Kidney capillary endothelial cell (primary cell): ENCODE measurements at regions not wholly inside any gene's neighbourhood (a gene's known extent, or its start where the extent isn't known, plus 50 kb on each side); places are given as distances from the start of the nearest gene placed in this dataset.

Experiments
- DNase-seq: peaks from one replicate; pipeline ENCODE4 v3.0.0-alpha.2; 2018; ENCODE audit warnings: low spot score

DNA sequence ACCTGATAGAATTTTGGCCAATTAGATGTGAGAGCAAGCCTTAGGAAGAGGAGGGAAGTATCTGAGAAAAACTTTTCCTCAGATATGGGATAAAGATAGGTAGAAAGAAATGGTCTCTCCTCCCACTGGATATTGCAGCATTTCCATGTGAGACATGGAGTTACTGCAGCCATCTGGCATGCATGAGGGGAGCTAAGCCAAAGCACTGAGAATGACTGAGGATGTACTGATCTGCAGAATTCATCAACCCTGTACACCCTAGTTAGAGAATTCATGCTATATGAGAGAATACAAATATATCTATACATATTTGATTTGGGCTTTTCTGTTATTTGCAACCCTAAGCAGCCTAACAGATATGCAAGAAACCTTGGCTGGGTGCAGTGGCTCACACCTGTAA, 52.5 kb upstream of the RPL34 start:
- DNase-seq = no peak

DNA sequence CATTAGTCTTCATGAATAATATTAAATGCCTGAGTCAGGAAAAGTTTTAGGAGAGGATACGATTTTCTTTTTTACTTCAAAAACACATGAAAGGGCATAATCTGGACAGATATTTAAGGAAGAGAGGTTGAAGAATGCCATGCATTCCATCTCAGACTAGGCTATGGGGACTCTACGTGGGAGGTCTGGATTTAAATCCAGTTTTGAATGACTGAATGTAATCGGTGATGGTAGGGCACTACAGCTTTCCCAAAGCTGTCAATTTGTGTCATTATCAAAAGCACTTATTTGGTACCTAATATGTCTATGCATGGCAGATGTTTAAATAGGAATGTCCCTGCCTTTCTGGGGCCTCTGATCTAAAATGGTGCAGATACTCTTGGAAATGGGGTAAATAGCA, 59.3 kb upstream of the RPL34 start:
- no peak for DNase-seq

DNA sequence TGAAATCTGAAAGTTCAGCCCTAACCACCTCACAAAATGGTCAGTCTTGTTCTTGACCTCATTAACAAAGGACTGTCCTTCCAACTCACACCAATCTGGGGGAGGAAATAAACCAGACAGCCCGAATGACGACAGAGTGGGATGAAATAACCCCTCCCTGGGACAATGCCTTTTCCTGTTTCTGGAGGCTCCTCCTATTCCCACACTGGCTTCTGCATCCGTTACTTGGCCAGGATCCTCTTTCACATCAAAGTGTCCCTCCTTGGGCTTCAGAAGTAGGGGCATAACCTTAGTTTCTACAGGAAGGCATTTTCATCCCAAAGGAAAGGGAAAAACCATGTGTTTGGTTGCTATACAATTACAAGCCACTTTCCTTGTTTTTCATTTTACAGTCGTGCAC, 59.8 kb upstream of the RPL34 start:
- DNase-seq = peak; percentile 89

DNA sequence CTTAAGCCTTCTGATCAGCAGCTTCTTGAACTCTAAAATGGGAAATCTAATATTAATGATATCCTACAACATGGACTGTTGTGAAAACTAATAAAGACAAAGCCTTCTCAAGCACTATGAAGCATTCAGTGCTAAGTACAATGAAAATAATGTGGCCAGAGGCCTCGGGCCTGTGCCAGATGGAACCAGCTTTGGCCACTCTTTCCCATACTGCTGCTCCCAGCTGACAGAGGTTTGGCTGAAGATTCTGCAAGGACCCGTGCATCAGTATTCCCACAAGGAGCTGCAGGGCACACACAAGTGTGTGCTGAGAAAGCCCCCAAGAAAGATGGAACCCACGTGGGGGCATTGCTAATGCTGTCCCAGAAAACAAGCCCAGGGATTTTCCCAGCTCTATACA, 60.5 kb upstream of the RPL34 start:
- no peak for DNase-seq

DNA sequence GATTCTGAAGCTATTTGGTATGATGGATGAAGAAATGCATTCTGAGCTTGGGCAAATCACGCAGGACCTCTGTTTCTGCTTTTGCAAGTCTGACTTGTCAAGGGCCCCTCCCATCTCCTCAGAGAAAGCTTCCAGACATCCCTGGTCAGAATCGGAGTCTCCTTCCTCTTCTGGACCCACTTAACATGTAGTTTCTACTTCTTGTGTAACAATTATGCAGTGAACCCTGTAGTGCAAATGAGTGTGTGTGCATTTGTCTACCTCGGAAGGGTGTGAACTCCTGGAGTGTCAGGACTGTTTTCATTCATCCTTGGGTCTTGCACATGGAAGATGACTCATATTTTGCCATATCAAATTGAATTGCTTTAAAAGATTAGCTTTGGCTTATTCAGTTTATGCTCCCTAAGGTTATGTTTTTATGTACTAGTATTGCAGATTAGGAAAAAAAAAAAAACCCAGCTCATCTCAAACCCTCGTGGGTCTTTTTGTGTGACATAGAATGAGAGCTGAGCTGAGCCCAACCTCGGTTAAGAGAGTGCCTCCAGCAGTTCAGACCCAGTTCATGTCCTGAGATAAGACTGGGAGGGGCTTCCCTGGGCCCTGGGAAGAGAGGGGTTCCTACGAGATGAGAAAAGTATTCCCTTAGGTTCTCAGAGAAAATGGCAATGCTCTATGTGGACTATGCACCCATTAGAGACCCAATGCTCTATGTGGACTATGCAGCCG, 61.1 kb upstream of the RPL34 start:
- DNase-seq = peak; percentile 12

DNA sequence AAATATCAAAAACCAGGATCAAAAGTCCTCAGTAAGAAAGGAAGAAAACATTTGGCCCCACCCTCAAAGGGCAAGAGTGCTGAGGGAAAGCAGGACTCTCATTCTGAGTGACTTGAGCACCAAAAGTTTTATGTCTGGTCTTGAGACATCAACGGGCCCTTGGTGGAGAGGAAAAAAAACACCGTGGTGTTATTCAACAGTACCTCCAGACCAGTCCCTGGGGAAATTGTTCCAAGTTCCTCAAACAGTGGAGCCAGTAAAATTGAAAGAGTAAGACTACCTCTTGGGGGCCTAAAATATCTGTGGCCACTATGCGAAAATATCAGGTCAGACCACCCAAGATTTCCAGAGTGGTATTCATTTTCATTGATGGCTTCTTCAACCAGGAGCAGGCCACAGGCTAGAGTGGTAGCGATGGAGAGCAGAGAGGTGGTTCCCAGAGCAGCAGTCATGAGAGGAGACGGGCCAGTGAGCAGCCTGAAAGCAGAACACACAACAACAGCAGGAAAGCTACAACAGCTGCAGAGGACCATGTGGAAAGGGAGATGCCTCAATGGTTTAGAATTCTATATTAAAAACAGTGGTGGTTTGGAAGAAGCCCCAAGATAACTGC, 63.7 kb upstream of the RPL34 start:
- DNase-seq = no peak

DNA sequence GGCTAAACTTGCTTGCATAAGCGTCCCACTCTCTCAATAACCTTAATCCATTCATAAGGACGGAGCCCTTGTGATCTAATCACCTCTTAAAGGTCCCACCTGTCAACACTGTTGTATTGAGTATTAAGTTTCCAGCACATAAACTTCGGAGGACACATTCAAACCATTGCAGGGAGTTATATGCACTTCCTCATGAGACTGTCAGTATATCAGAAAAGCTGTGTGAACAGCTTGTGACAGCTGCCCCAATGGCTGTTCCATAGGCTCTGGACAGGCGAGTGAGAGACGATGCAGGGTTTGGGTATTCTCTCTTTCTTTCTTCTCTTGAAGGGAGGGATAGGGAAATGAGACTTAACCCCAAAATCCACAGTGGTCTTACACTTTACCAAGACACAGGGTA, 64.2 kb upstream of the RPL34 start:
- DNase-seq = no peak

DNA sequence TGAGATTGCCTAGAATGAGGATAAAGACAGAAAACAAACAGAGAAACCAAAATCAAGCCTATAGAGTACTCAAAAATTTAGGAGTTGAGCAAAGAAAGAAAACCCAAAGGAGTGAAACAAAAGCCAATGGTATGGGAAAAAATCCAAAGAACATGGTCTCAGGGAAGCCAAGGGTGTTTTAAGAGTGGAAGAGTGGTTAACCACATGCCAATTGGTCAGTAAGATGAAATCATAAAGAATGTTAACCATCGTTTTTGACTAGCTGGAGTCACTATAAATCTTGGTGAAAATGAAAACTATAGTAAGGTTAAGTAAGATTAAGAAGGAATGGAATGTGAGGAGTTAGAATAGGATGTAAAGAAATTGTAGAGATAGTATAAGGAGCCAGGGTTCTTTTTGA, 64.7 kb upstream of the RPL34 start:
- DNase-seq = no peak

DNA sequence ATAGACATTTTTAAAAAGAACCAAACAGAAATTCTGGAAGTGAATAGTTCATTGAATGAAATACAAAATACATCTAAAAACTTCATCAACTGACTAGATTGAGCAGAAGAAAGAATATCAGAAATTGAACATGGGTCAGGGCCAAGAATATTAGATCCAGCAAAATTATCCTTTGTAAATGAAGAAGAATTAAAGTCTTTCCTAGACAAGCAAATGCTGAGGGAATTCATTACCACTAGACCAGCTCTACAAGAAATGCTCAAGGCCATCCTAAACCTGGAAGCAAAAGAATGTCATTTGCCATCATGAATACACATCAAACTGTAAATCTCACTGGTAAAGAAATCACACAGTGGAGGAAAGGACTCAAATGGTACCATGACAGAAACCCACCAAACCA, 72.7 kb upstream of the RPL34 start:
- no peak for DNase-seq

DNA sequence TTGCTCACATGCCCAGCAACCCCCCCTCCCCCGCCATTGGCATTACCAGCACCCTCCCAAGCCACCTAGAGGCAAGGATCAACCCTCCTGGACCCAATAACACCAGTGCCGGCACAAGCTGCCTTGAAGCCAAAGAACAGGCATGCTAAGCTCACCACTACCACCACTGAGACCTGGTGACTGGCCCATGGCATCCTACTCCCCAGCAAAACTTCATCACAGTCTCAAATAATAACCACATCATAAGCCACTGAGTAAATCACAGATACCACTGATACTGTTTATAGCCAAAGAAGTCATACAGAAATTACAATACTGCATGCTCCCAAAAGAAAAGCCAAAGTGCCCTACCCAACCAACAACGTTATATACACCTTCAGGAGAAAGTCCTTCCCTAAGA, 73.6 kb upstream of the RPL34 start:
- DNase-seq = no peak

DNA sequence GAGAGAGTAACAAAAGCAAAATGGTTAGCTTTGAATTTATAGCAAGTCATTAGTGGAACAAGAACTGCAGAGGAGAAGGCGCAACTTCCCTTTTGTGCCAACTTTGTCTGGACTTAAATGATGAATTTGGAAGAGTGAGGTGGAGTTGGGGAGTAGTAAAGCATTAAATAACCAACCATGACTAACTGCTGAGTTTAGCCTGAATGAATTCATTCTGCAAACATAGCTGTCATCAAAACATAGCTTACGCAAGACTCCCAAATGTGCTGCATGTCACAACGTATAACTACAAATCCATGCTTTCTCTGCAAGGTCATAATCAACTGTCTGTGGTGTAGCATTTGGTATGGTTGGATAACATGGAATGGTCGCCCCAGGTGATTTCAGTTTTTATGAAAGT, 75.9 kb upstream of the RPL34 start:
- no peak for DNase-seq

DNA sequence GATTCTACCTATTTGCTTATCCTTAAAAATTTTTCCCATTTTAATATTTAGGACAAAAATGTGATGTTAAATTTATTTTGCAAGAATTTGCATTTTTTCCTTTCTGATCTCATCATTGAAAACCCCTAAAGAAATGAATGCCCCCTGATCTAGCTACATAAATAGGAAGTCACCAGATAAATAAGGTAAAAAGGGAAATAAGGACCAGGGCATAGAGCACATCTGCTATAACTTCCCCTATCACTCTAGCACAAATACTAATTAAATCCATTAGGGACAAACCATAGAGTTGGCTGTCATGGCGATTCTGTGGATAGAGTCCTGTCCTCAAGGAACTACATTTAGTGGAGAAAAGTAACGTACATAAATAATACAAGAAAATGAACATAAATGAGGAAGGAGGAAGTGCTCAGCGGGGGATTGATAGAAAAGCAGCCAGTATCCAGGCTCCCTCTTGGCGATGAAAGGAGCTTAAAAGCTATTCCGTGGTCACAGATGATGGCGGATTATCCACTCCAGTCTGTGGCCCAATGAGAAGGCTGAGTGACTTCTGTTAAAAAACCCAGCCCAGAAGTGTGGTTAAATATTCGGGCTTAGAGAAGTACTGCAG, 76.9 kb upstream of the RPL34 start:
- DNase-seq = no peak

DNA sequence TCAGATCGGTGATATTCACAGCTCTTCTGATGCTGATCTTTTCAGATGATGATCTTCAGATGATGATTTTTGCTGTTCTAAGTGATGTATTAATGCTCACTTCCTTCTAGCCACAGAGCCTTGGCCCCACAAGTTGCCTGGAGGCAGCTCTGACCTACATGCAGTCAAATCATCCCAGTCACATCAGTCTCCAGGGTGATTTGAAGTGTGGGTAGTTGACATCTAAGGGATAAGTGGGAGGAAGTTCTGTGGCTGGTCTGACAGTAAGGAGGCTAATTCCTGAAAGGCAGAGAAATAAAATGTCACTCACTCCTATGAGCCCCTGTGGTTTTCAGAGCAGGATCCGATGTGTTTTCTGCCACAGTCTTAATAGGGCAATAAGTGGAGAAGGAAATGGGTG, 79.8 kb upstream of the RPL34 start:
- DNase-seq = no peak

DNA sequence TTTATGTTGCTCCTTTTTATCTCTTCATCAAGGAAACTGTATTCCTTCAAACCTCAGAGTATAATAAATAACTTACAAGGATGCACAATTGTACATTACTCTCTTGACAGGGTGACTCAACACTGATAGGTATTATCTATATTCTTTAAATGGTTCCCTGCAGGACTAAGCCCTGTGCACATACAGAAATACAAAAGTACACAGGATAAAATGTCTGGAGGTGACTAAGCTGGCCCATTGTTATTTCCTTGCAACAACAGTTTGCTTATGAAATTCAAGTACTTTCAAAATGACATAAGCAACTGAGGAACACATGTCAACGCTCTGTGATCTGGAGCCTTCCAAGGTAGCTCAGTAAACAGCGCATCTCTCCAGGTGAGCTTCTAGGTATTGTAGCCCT, 83.8 kb upstream of the RPL34 start:
- peak; percentile 67 for DNase-seq

DNA sequence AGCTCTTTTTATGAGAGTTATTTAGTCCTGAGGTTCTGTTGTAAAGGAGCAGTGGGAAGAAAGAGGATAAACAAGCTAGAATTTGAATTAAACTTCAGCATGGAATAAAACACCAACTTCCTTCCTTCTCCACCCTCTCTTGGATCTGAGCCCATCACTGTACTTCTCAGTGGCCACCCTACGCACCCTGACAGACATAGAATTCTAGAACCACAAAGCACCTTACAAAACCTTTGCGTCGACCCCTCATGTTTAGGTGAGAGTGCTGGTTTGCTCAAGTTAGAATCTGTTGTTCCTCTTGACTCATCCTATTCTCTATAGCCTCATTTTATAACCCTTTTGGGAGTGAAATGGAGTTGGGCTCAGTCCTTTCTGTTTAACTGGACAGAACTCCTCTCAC, 84.6 kb upstream of the RPL34 start:
- no peak for DNase-seq

DNA sequence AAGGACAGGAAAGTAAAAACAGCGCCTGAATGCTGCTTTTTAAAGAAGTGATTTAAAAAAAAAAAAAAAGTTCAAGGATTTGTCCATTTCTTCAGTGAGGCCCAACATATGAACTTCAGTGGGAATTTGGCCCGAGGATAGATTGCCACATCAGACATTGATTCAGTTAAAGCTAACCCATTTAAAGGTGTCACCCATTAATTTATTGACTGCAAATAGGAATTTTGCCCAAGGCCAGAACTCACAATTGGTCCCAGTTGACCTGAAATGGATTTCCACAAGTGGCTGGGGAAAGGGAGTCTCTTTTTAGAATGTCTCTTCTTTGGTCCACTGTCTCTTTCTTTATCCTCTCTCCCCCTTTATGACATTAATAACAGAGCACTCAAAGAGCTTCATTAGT, 86.5 kb upstream of the RPL34 start:
- DNase-seq = no peak

DNA sequence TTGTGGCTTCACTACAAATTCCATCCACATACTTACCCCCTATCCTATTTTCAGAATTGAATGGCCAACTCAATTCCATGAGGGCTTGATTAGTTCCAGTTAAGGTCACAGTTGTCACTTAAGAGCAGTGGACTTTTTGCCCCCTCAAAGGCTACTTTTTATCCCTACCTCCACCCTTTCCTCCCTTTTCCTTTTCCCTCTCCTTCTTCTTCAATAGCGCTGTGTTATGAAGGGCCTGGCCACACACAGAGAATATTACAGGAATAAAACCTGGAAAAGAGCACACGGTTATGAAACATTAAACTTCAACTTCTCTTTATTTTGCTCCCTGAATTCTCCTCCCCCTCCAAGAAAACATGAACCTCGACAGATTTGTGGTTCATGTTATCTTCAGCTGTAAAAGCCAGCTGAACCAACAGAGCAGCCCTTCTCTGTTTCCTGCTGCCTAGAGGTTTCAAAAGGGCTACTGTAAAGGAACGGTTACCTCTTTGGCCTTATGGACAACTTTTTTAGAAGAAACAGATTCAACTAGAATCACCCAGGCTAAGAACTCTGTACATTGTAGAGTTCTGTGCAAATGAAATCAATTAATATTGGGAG, 87.0 kb upstream of the RPL34 start:
- DNase-seq = no peak

DNA sequence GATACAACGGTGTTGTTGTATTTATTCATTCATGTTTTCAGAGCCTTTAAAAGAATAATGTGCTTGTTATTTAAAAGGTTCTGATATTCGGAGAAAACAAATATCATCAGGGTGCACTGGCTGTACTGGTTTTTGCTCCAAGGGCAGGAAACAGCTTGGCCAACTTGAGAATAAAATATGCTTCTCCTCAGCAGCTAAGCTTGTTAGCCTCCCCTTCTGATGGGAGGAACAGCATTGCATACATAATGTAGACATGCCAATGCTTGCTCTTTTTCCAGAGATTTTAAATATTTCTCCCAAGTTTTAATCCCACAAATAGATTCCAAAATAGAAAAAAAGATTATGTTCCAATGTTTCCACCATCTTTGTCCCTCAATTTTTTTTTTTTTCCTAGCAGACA, 87.6 kb upstream of the RPL34 start:
- DNase-seq = no peak

DNA sequence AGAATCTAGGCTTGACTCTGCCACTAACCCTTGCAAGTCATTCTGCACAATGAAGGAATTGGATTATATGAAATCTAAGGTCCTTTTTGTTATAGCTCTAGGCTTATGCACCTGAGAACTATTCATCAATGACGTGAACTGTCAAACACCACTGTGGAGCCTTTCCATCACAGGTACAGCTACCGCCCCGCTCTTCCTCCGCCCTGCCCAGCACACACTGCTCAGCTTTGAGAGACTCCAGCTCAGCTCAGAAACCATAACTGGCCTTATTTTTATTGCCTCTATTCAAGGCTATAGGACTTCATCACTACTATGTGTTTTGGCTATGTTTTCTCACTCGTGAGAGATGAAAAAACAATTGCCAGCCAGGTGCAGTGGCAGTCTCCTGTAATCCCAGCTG, 88.2 kb upstream of the RPL34 start:
- no peak for DNase-seq

DNA sequence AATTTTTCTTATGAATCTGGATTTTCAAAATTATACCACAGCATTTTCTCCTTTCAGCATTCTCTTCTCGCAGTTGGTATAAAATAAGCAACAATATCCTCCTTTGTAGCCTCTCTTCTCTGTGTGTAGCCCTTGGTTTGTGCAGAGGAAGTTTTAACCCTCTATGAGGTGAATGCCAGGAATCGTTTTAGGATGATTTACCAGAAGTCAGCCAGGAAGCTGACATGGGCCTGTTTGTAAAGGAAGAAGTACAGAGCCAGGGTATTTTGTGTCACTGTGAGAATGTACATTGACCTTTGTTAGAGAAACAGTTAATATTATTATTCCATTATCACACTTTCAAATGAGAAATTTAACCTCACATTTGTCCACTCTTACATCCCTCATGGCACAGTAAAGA, 88.9 kb upstream of the RPL34 start:
- DNase-seq = peak; percentile 28

DNA sequence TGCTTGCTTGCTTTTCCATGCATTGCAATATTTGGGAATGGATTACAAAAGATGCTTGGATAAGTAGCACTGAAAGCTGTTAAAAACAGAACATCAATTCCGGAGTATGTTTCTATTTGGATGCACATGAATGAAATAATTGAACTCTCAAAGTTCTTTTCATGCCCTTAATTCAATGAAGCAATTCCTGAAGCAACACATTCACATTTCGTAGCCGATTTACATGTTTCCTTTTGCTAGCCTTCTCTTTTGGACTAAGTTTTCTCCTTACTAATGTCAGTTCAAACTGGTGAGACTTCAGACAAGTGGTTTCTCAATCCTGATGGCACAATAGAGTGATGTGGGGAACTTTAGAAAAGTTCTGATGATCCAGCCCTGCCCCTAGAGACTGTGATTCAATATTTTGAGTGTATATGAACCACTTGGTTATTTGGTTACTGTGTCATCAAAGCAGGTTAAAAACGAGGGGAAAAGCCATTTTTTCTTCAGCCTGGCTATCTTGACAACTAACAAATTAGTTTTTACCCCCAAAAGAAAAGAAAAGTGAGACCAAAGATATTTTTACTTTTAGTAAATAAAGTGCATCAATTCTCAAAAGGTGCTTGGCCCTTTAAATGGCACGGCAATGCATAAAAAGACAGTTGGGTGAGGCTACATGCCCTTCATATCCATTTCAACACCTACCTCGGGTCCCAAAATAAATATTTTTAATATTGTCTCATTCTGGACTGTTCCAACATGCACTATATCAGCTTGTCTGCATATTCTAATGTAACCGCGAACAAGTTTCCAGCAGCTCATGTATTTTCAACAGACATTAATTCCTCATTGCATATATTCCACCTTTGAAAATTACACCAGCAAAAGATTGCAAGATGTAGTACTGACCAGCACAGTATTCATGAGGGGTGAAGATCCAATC, 90.1 kb upstream of the RPL34 start:
- no peak for DNase-seq

DNA sequence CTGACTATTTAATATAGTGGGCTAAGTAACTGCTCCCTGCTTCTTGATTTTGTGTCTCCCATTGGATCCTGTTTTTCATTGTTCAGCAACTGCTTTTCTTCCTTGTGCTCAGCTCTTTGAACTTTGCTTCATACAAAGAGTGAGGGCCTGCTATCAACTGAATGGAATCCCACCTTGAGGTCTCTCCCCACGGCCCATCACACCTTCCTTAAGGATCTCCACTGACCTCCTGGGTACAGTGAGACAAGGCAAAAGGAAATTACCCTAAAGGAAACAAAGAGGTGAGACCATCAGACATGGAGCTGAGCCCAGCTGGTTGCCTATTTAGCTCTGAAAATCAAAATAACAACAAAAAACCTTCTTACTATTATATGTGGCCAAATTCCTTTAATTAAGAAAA, 91.3 kb upstream of the RPL34 start:
- no peak for DNase-seq
